Neuronal stem cell (in vitro differentiated cells): ENCODE measurements at regions not wholly inside any gene's neighbourhood (a gene's known extent, or its start where the extent isn't known, plus 50 kb on each side); places are given as distances from the start of the nearest gene placed in this dataset.

Experiments
- DNase-seq: peaks from one replicate; pipeline ENCODE4 v3.0.0-alpha.2; 2013; ENCODE audit warnings: low spot score
- H2AFZ ChIP-seq: one replicate; pipeline ENCODE4 v1.6.1; 2013; ENCODE audit warnings: mild to moderate bottlenecking, low read length, inconsistent platforms
- H2AK5ac ChIP-seq: 2 replicates; pipeline ENCODE4 v1.6.1; 2013; ENCODE audit warnings: low read depth, mild to moderate bottlenecking, inconsistent platforms, low read length, moderate library complexity, mixed read lengths
- H2BK120ac ChIP-seq: 2 replicates; pipeline ENCODE4 v1.6.1; 2013; ENCODE audit warnings: low read depth, mild to moderate bottlenecking, inconsistent platforms, low read length, moderate library complexity, mixed read lengths
- H2BK12ac ChIP-seq: one replicate; pipeline ENCODE4 v1.6.1; 2013; ENCODE audit warnings: low read length, inconsistent platforms
- H2BK15ac ChIP-seq: 2 replicates; pipeline ENCODE4 v1.6.1; 2013; ENCODE audit warnings: mild to moderate bottlenecking, low read length, inconsistent platforms, mixed read lengths
- H2BK5ac ChIP-seq: one replicate; pipeline ENCODE4 v1.6.1; 2013; ENCODE audit warnings: inconsistent platforms, mild to moderate bottlenecking, low read length, moderate library complexity
- H3K14ac ChIP-seq: one replicate; pipeline ENCODE4 v1.6.1; 2013; ENCODE audit warnings: low read length, inconsistent platforms
- H3K18ac ChIP-seq: 2 replicates; pipeline ENCODE4 v1.6.1; 2013; ENCODE audit warnings: low read length, inconsistent platforms
- H3K23ac ChIP-seq: 2 replicates; pipeline ENCODE4 v1.6.1; 2013; ENCODE audit warnings: low read depth, mild to moderate bottlenecking, mixed read lengths, low read length, inconsistent platforms; ENCODE audit not compliant: poor library complexity
- H3K27ac ChIP-seq: replicated peaks from 3 replicates; pipeline ENCODE4 v1.5.1; 2013; ENCODE audit warnings: low read length, inconsistent platforms
- H3K27me3 ChIP-seq, 3 experiments: 2 replicates each; pipeline ENCODE4 v1.6.1; 2013; ENCODE audit warnings: low read length in 3 of 3, mild to moderate bottlenecking in 2 of 3, inconsistent platforms in 1 of 3, low read depth in 1 of 3, mixed read lengths in 1 of 3, moderate library complexity in 1 of 3; ENCODE audit not compliant: control insufficient read depth in 3 of 3, insufficient read depth in 3 of 3
- H3K36me3 ChIP-seq, 2 donors: replicated peaks in 1 of 2; 2 replicates each; pipeline ENCODE4 v1.6.1; 2013; ENCODE audit warnings: low read length in 2 of 2; ENCODE audit not compliant: control insufficient read depth in 2 of 2, insufficient read depth in 2 of 2
- H3K4ac ChIP-seq: 2 replicates; pipeline ENCODE4 v1.6.1; 2013; ENCODE audit warnings: inconsistent platforms, mild to moderate bottlenecking, low read length, moderate library complexity
- H3K4me1 ChIP-seq, 2 donors: 1 replicate in 1 of 2; 2 replicates in 1 of 2; pipeline ENCODE4 v1.6.1; 2013; ENCODE audit warnings: low read length in 2 of 2, low read depth in 1 of 2; ENCODE audit not compliant: control insufficient read depth in 2 of 2, insufficient read depth in 1 of 2
- H3K4me2 ChIP-seq: one replicate; pipeline ENCODE4 v1.6.1; 2013; ENCODE audit warnings: mild to moderate bottlenecking, low read length, inconsistent platforms; ENCODE audit not compliant: insufficient read depth, poor library complexity, severe bottlenecking
- H3K4me3 ChIP-seq, 2 donors: 2 replicates each; pipeline ENCODE4 v1.5.1; 2013; ENCODE audit warnings: low read length in 2 of 2, mild to moderate bottlenecking in 2 of 2, inconsistent platforms in 1 of 2, moderate library complexity in 1 of 2
- H3K79me1 ChIP-seq: one replicate; pipeline ENCODE4 v1.6.1; 2013; ENCODE audit warnings: low read depth, mild to moderate bottlenecking, inconsistent platforms, low read length, moderate library complexity
- H3K9ac ChIP-seq: one replicate; pipeline ENCODE4 v1.6.1; 2013; ENCODE audit warnings: mild to moderate bottlenecking, low read depth, low read length, inconsistent platforms; ENCODE audit not compliant: poor library complexity
- H3K9me3 ChIP-seq, 2 donors: replicated peaks in 1 of 2; 2 replicates each; pipeline versions ENCODE3 to v1.6.1; 2013; ENCODE audit warnings: low read length in 2 of 2, mild to moderate bottlenecking in 2 of 2, inconsistent platforms in 1 of 2, low read depth in 1 of 2, mixed read lengths in 1 of 2, moderate library complexity in 1 of 2; ENCODE audit not compliant: control insufficient read depth in 2 of 2, insufficient read depth in 1 of 2
- H4K8ac ChIP-seq: one replicate; pipeline ENCODE4 v1.6.1; 2013; ENCODE audit warnings: low read depth, mild to moderate bottlenecking, inconsistent platforms, low read length, moderate library complexity
- H4K91ac ChIP-seq: one replicate; pipeline ENCODE4 v1.6.1; 2013; ENCODE audit warnings: low read length, low read depth, mild to moderate bottlenecking, inconsistent platforms; ENCODE audit not compliant: poor library complexity
- WGBS, 2 donors: extraction: QIAGEN DNeasy Blood & Tissue Kit; methylation state at CpG; one replicate each; pipeline ENCODE4 v1.1.7; 2013; ENCODE audit warnings: missing lambda C conversion rate in 2 of 2, mixed read lengths in 1 of 2; ENCODE audit not compliant: insufficient read length in 2 of 2, insufficient replicate concordance in 1 of 2; ENCODE audit errors: extremely low coverage in 2 of 2; 5-methylcytosine and 5-hydroxymethylcytosine counted together

DNA sequence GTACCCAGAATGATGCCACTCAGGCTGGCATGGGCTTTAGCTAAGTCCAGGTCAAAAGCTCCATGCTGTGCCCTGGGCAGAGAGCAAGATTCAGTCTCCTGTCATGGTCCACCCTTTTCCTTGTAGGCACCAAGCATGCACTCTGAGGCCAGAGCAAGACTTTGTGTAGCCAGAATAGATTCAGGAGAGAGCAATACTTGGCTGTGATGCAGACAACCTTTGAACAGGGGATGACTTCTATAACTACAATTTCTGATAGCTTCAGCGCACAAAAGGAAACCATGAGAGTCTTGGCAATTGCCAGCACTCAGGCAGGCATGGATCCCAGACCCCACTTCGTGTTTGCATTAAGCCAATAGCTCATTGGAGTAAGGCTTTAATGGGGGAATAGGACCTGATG, 510.6 kb downstream of the RAB28 start:
- H4K8ac ChIP-seq, result no peak overlapping the region
- no peak overlapping the region for H3K4me3 ChIP-seq
- no peak overlapping the region for H3K4me2 ChIP-seq
- no peak overlapping the region for H2BK5ac ChIP-seq
- no peak overlapping the region for H2AK5ac ChIP-seq
- H3K9me3 ChIP-seq, result peaks cover 0 to 2% of the 10 kb centered on the region in 2 donors
- H3K4ac ChIP-seq, result no peak overlapping the region
- no peaks in the 10 kb centered on the region for H3K36me3 ChIP-seq
- no peak overlapping the region for H4K91ac ChIP-seq
- no peak overlapping the region for H2BK120ac ChIP-seq
- no peak overlapping the region for H3K18ac ChIP-seq
- no peaks in the 10 kb centered on the region for H3K27me3 ChIP-seq
- no peak overlapping the region for H3K9ac ChIP-seq
- H3K14ac ChIP-seq, result no peak overlapping the region
- H3K23ac ChIP-seq, result no peak overlapping the region
- no peak overlapping the region for H3K27ac ChIP-seq
- no peak for DNase-seq
- no peak overlapping the region for H2AFZ ChIP-seq
- H2BK15ac ChIP-seq, result no peak overlapping the region
- H3K79me1 ChIP-seq, result no peaks in the 10 kb centered on the region
- no peaks in the 10 kb centered on the region for H3K4me1 ChIP-seq
- WGBS, 2 donors, result no CpG with 5 or more reads among the region's 2 CpGs
- no peak overlapping the region for H2BK12ac ChIP-seq

DNA sequence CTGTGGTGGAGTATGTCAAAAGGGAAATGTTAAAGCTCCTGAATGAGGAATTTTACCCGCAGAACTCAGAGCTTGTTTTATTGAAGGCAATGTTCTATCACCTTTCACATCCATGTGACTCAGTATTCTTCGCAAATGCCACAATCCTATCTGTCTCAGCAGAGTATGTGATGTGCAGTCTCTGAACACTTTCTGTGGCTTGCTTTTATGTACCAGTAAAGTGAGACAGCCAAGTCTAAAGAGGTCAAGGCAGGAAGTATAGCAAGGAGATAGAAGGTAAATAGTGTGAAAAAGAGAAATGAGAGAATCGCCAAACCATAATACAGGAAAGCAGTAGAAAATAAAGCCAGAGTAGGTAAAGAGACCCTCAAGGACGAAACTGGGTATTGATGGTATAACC, 515.8 kb downstream of the RAB28 start:
- no peaks in the 10 kb centered on the region for H3K9me3 ChIP-seq
- H3K27ac ChIP-seq, result no peak overlapping the region
- no peak overlapping the region for H3K4ac ChIP-seq
- H4K8ac ChIP-seq, result no peak overlapping the region
- H2AK5ac ChIP-seq, result no peak overlapping the region
- WGBS, 2 donors, result no CpG with 5 or more reads among the region's 4 CpGs
- no peak overlapping the region for H4K91ac ChIP-seq
- no peak overlapping the region for H3K18ac ChIP-seq
- H3K4me3 ChIP-seq, result no peak overlapping the region
- H3K36me3 ChIP-seq, result no peaks in the 10 kb centered on the region
- H2BK5ac ChIP-seq, result no peak overlapping the region
- no peak overlapping the region for H3K9ac ChIP-seq
- H3K4me1 ChIP-seq, result peaks cover 2 to 6% of the 10 kb centered on the region in 2 donors
- H2BK120ac ChIP-seq, result no peak overlapping the region
- H2BK12ac ChIP-seq, result no peak overlapping the region
- no peaks in the 10 kb centered on the region for H3K27me3 ChIP-seq
- no peak overlapping the region for H3K4me2 ChIP-seq
- H2AFZ ChIP-seq, result no peak overlapping the region
- DNase-seq, result no peak
- no peaks in the 10 kb centered on the region for H3K79me1 ChIP-seq
- no peak overlapping the region for H2BK15ac ChIP-seq
- no peak overlapping the region for H3K14ac ChIP-seq
- H3K23ac ChIP-seq, result no peak overlapping the region

DNA sequence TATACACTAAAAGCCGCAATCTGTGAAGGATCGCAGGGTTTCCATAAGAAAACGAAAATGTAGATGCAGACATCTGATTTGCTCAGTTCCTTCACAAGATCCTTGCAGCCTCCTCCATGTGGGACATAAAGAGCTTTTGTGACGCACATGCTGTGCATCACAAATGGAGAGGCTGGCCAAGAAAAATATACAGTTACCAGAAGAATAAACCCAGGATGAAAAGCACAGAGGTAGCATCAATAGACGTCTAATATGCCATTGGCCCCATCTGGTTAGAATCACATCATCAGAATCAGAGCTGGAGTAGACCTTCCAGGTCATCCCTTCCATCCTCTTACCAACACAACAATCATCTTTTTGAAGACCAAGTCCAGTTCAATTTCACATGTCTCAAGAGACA, 517.4 kb downstream of the RAB28 start:
- no peak overlapping the region for H3K4me3 ChIP-seq
- no CpG with 5 or more reads among the region's 5 CpGs for WGBS, 2 donors

GRCh38 chr4:12965334-12965733, 518.8 kb downstream of the RAB28 start:
- Histone ChIP-seq H3K36me3 (no peaks in the 10 kb centered on the region), H2AFZ (peak overlapping the region; percentile 3), H2BK12ac (no peak overlapping the region), H3K4me1 (peaks cover 2 to 6% of the 10 kb centered on the region in 2 donors), H3K9ac (no peak overlapping the region), H3K4ac (no peak overlapping the region), H3K14ac (no peak overlapping the region), H3K18ac (no peak overlapping the region), H3K27ac (peak overlapping the region; percentile 69), H4K91ac (no peak overlapping the region), H2BK120ac (no peak overlapping the region), H3K9me3 (no peaks in the 10 kb centered on the region), H3K4me2 (no peak overlapping the region), H3K4me3 (no peak overlapping the region), H2BK15ac (no peak overlapping the region), H3K79me1 (no peaks in the 10 kb centered on the region), H2BK5ac (no peak overlapping the region), H4K8ac (no peak overlapping the region), H2AK5ac (no peak overlapping the region), H3K27me3 (no peaks in the 10 kb centered on the region), H3K23ac (no peak overlapping the region)
- DNase-seq, result peak; percentile 46
- WGBS, 2 donors, result no CpG with 5 or more reads among the region's 4 CpGs

More for the DNA sequence above, 517.4 kb downstream of the RAB28 start:
- H2BK12ac ChIP-seq, result no peak overlapping the region
- H2BK120ac ChIP-seq, result no peak overlapping the region
- no peak overlapping the region for H3K4ac ChIP-seq
- no peaks in the 10 kb centered on the region for H3K9me3 ChIP-seq
- no peak overlapping the region for H2BK5ac ChIP-seq
- H3K23ac ChIP-seq, result no peak overlapping the region
- H2BK15ac ChIP-seq, result no peak overlapping the region
- H2AK5ac ChIP-seq, result no peak overlapping the region
- H3K14ac ChIP-seq, result no peak overlapping the region
- no peak overlapping the region for H3K27ac ChIP-seq
- no peaks in the 10 kb centered on the region for H3K36me3 ChIP-seq
- H3K27me3 ChIP-seq, result no peaks in the 10 kb centered on the region
- H3K4me1 ChIP-seq, result peaks cover 2 to 6% of the 10 kb centered on the region in 2 donors
- no peak overlapping the region for H3K4me2 ChIP-seq
- no peak overlapping the region for H3K18ac ChIP-seq
- H2AFZ ChIP-seq, result no peak overlapping the region
- H4K91ac ChIP-seq, result no peak overlapping the region
- H4K8ac ChIP-seq, result no peak overlapping the region
- H3K9ac ChIP-seq, result no peak overlapping the region
- DNase-seq, result no peak
- H3K79me1 ChIP-seq, result no peaks in the 10 kb centered on the region
